ENCODE measurements at regions not wholly inside any gene's neighbourhood (a gene's known extent, or its start where the extent isn't known, plus 50 kb on each side); places are given as distances from the start of the nearest gene placed in this dataset.

GRCh38 chr18:28855989-28856388 lies 679.1 kb upstream of the CDH2 start:
- Histone ChIP-seq H3K9ac (ENCODE audit: insufficient read depth, low read length) (no peak overlapping the region), H2AFZ (ENCODE audit: low read length) (no peak overlapping the region), H3K4me2 (ENCODE audit: extremely low read depth, insufficient read depth, low read length) (no peak overlapping the region), H3K4me1 (ENCODE audit: control insufficient read depth, extremely low read depth, insufficient read depth, low read length) (no peaks in the 10 kb centered on the region), H3K9me3 (ENCODE audit: control insufficient read depth, insufficient read depth, low read depth, low read length) (no peaks in the 10 kb centered on the region), H3K36me3 (ENCODE audit: control insufficient read depth, insufficient read depth, low read length) (no peaks in the 10 kb centered on the region), H3K4me3 (replicated peaks in 1 of 4; ENCODE audit: control extremely low read depth in 1 of 4, insufficient read depth in 1 of 4, low read depth in 3 of 4, low read length in 4 of 4) (no peak overlapping the region), H3K27ac (ENCODE audit: insufficient read depth, low read length) (no peak overlapping the region), H3K27me3 (ENCODE audit: control insufficient read depth, insufficient read depth, low read length) (no peaks in the 10 kb centered on the region), H3K79me2 (ENCODE audit: control insufficient read depth, insufficient read depth, low read length) (no peaks in the 10 kb centered on the region), H4K20me1 (ENCODE audit: control insufficient read depth, extremely low read depth, insufficient read depth, low read length) (no peaks in the 10 kb centered on the region)
- TF ChIP-seq, protein P1, sequence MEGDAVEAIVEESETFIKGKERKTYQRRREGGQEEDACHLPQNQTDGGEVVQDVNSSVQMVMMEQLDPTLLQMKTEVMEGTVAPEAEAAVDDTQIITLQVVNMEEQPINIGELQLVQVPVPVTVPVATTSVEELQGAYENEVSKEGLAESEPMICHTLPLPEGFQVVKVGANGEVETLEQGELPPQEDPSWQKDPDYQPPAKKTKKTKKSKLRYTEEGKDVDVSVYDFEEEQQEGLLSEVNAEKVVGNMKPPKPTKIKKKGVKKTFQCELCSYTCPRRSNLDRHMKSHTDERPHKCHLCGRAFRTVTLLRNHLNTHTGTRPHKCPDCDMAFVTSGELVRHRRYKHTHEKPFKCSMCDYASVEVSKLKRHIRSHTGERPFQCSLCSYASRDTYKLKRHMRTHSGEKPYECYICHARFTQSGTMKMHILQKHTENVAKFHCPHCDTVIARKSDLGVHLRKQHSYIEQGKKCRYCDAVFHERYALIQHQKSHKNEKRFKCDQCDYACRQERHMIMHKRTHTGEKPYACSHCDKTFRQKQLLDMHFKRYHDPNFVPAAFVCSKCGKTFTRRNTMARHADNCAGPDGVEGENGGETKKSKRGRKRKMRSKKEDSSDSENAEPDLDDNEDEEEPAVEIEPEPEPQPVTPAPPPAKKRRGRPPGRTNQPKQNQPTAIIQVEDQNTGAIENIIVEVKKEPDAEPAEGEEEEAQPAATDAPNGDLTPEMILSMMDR (conservative IDR thresholded peaks at IDR 0.05 in 1 of 2, IDR thresholded peaks at IDR 0.05 in 1 of 2; ENCODE audit: low read depth in 1 of 2, low read length in 2 of 2) = no peak
- no peak for TF ChIP-seq EZH2 (IDR thresholded peaks at IDR 0.05; ENCODE audit: low read length, missing control alignments)
- DNase-seq (ENCODE audit: low read depth in 2 of 2) = peak in 1 of 2 donors; percentile 8

DNA sequence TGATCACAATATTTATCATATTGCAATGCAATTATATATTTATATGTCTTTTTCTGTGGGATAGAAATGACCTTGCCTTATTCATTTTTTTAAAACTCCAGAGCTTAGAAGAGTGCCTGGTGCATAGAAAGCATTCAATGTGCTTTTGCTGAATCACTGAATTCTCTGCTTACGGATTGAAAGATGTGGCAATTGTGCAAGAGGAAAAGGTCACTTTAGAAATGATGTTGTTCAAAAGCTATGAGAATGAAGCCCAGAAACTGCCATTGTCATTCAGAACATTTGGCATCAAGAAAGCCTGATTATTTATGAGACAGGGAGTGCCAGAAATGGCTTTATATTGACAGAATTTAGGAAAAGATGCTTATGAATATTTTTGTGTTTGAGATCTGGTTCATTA lies 678.6 kb upstream of the CDH2 start:
- Histone ChIP-seq H3K79me2 (ENCODE audit: control insufficient read depth, insufficient read depth, low read length) (no peaks in the 10 kb centered on the region), H3K4me2 (ENCODE audit: extremely low read depth, insufficient read depth, low read length) (no peak overlapping the region), H3K9ac (ENCODE audit: insufficient read depth, low read length) (no peak overlapping the region), H3K36me3 (ENCODE audit: control insufficient read depth, insufficient read depth, low read length) (no peaks in the 10 kb centered on the region), H3K4me1 (ENCODE audit: control insufficient read depth, extremely low read depth, insufficient read depth, low read length) (no peaks in the 10 kb centered on the region), H3K27ac (ENCODE audit: insufficient read depth, low read length) (no peak overlapping the region), H3K9me3 (ENCODE audit: control insufficient read depth, insufficient read depth, low read depth, low read length) (no peaks in the 10 kb centered on the region), H3K27me3 (ENCODE audit: control insufficient read depth, insufficient read depth, low read length) (no peaks in the 10 kb centered on the region), H3K4me3 (replicated peaks in 1 of 4; ENCODE audit: control extremely low read depth in 1 of 4, insufficient read depth in 1 of 4, low read depth in 3 of 4, low read length in 4 of 4) (no peak overlapping the region), H2AFZ (ENCODE audit: low read length) (no peak overlapping the region), H4K20me1 (ENCODE audit: control insufficient read depth, extremely low read depth, insufficient read depth, low read length) (no peaks in the 10 kb centered on the region)
- TF ChIP-seq, protein P1 (conservative IDR thresholded peaks at IDR 0.05 in 1 of 2, IDR thresholded peaks at IDR 0.05 in 1 of 2; ENCODE audit: low read depth in 1 of 2, low read length in 2 of 2) = no peak
- TF ChIP-seq EZH2 (IDR thresholded peaks at IDR 0.05; ENCODE audit: low read length, missing control alignments) = no peak
- DNase-seq (ENCODE audit: low read depth in 2 of 2) = peak; percentile 11 to 73

GRCh38 chr18:28854964-28855363 lies 678.0 kb upstream of the CDH2 start:
- Histone ChIP-seq H3K4me3 (replicated peaks in 1 of 4; ENCODE audit: control extremely low read depth in 1 of 4, insufficient read depth in 1 of 4, low read depth in 3 of 4, low read length in 4 of 4) (no peak overlapping the region), H2AFZ (ENCODE audit: low read length) (no peak overlapping the region), H3K9me3 (ENCODE audit: control insufficient read depth, insufficient read depth, low read depth, low read length) (no peaks in the 10 kb centered on the region), H3K27me3 (ENCODE audit: control insufficient read depth, insufficient read depth, low read length) (no peaks in the 10 kb centered on the region), H3K9ac (ENCODE audit: insufficient read depth, low read length) (no peak overlapping the region), H3K4me2 (ENCODE audit: extremely low read depth, insufficient read depth, low read length) (no peak overlapping the region), H4K20me1 (ENCODE audit: control insufficient read depth, extremely low read depth, insufficient read depth, low read length) (no peaks in the 10 kb centered on the region), H3K79me2 (ENCODE audit: control insufficient read depth, insufficient read depth, low read length) (no peaks in the 10 kb centered on the region), H3K36me3 (ENCODE audit: control insufficient read depth, insufficient read depth, low read length) (no peaks in the 10 kb centered on the region), H3K4me1 (ENCODE audit: control insufficient read depth, extremely low read depth, insufficient read depth, low read length) (no peaks in the 10 kb centered on the region), H3K27ac (ENCODE audit: insufficient read depth, low read length) (no peak overlapping the region)
- no peak for TF ChIP-seq EZH2 (IDR thresholded peaks at IDR 0.05; ENCODE audit: low read length, missing control alignments)
- TF ChIP-seq, protein P1 (conservative IDR thresholded peaks at IDR 0.05 in 1 of 2, IDR thresholded peaks at IDR 0.05 in 1 of 2; ENCODE audit: low read depth in 1 of 2, low read length in 2 of 2) = no peak
- peak in 1 of 2 donors; percentile 54 for DNase-seq (ENCODE audit: low read depth in 2 of 2)

All from fibroblast of lung (primary cell).